HL-60/S4 treated with retinoic acid at 250 ng/mL for 4 days and 3 days (cell line): ENCODE measurements at regions not wholly inside any gene's neighbourhood (a gene's known extent, or its start where the extent isn't known, plus 50 kb on each side); places are given as distances from the start of the nearest gene placed in this dataset.
"Not testable (repeated sequence)": the region's sequence is repeated elsewhere in the genome, so short reads cannot be mapped to it uniquely, and the experiment has no call there.

Source experiments
- in situ Hi-C: fragments of 300-500 bp; cut with MboI; formaldehyde crosslinking; loops from 2 replicates; pipeline ENCODE4 v1.7.0; 2022; ENCODE audit warnings: low sequenced_read_pairs

DNA sequence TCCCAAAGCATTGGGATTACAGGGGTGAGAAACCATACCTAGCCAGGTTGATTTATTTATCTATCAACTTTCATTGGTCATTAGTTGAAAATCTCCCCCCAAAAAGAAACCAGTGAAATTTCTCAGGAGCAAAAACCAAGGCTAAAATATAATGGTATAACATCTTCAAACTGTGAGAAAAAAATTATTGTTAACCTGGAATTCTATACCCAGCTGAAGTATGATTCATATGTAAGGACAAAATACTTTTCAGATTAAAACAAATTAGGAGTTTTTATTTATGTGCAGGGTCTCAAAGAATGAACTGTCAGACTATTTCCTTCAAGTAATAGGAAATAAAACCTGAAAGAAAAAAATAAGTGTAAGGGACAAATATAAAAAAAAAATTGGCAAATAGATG lies 1053.9 kb downstream of the UQCRFS1 start:
- in situ Hi-C loops = no loop called here

- in situ Hi-C loops = no loop called here
Observed at GRCh38 chr19:28155265-28155664, 1057.7 kb downstream of the UQCRFS1 start.

GRCh38 chr19:28154077-28154476 lies 1058.9 kb downstream of the UQCRFS1 start:
- in situ Hi-C loops = no loop called here

DNA sequence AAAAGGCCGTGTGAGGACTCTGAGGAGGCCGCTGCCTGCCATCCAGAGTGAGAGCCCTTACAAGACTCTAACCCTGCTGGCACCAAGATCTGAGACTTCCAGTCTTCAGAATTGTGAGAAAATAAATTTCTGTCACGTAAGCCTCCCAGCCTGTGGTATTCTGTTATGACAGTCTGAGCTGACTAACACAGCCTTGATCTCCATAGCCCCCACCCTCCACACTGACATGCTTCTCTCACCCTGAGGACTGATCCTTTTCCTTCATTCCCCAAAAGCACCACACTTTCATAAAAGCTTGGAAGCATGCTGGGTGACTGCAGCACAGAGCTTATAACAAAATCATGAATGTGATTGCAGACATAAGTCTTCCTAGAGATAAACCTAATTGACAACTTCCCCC lies 1059.8 kb downstream of the UQCRFS1 start:
- in situ Hi-C loops = no loop called here

DNA sequence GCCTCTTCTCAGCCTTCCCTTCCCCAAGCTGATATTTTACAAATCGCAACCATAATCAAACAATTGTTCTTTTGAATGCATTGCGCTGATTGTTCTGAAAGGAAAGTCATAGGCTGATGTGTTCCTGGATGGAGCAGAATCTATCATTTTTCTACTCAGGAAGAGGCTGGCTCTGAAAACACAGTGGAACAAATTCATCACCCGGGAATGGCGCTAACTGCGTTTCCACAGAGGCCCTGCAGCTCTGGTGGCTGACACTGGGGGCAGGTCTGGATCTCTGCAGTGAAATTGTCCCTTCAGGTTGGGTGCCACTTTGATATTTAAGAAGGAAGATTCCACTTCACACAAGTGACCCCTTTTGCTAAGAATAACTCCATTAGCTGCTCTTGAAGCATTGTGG lies 1060.8 kb downstream of the UQCRFS1 start:
- in situ Hi-C loops = no loop called here

DNA sequence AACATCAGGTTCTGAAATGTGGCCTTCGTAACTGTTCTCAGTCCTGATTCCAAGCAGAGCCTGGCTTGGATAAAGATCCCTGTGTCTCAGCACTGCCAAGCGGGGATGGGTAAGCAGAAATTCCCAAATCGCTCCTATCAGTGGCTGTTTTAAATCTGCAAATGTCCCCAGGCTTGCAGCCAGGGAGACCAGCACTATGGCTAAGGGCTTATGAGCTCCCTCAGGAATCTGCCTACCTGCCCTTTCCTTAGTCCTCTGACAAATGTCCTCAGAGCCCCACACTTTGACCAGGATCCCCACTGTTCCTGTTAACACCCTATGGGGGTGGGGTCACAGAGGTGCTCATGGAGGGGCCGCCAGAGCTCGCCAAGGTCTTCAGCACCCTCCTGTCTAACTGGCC lies 1062.8 kb downstream of the UQCRFS1 start:
- in situ Hi-C loops = no loop called here

GRCh38 chr19:28148554-28148953 lies 1064.4 kb downstream of the UQCRFS1 start:
- in situ Hi-C loops = no loop called here

DNA sequence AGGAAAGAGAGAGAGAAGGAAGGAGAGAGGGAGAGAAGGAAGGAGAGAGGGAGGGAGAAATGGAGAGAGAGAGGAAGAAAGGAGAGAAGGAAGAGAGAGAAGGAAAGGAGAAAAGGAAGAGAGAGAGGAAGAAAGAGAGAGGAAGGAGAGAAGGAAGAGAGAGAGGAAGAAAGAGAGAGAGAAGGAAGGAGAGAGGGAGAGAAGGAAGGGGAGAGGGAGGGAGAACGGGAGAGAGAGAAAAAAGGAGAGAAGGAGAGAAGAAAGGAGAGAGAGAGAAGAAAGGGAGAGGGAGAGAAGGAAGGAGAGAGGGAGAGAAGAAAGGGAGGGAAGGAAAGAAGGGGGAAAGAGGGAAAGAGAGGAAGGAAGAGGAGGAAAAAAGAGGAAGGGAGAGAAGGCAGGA lies 1070.7 kb downstream of the UQCRFS1 start:
- in situ Hi-C loops = no loop called here

DNA sequence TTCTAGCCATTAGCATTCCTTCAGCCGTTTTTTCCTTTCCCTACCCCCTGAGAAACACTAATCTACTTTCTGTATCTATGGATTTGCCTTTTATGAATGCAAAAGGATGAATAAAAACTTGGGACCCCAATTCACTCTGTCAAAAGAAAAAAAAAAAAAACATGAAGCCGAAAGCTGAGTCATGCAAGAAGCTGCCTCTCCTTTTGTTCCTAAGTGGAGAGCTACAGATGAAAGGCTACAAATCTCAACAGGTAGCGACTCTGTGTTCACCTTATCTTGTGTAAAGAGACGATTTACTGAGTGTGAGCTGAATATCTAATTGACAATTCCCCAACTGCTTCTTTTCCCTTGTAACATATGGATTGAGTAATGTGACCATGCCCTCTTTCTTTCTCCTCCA lies 1072.8 kb downstream of the UQCRFS1 start:
- in situ Hi-C loops = no loop called here

- in situ Hi-C loops = no loop called here
Observed at GRCh38 chr19:28137772-28138171, 1075.2 kb downstream of the UQCRFS1 start.

- in situ Hi-C loops = no loop called here
Observed at GRCh38 chr19:28136796-28137195, 1076.2 kb downstream of the UQCRFS1 start.

GRCh38 chr19:28135825-28136224 lies 1077.1 kb downstream of the UQCRFS1 start:
- in situ Hi-C loops = no loop called here

DNA sequence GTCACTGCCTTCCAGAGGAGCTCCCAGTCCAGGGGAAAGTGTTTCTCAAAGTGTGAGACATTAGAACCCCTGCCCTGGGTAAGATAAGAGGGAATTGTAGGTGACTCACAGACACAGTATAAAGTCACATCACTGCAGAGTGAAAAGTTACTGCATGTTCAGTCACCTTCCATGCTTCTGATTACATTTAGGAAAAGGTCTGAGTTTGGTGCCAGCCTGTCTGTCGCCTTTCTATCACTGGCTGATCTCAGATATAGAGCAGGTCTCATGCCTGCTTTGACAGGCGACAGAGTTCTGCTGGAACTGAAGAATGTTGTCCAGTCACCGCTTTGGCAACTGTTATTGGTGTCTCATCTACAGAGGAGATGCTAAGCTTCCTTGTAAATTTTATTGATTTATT lies 1078.6 kb downstream of the UQCRFS1 start:
- in situ Hi-C loops = no loop called here

DNA sequence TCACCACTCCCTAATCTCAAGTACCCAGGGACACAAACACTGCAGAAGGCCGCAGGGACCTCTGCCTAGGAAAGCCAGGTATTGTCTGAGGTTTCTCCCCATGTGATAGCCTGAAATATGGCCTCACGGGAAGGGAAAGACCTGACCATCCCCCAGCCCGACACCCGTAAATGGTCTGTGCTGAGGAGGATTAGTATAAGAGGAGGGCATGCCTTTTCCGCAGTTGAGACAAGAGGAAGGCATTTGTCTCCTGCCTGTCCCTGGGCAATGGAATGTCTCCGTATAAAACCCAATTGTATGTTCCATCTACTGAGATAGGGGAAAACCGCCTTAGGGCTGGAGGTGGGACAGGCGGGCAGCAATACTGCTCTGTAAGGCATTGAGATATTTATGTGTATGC lies 1082.1 kb downstream of the UQCRFS1 start:
- in situ Hi-C loops = not testable (repeated sequence)

DNA sequence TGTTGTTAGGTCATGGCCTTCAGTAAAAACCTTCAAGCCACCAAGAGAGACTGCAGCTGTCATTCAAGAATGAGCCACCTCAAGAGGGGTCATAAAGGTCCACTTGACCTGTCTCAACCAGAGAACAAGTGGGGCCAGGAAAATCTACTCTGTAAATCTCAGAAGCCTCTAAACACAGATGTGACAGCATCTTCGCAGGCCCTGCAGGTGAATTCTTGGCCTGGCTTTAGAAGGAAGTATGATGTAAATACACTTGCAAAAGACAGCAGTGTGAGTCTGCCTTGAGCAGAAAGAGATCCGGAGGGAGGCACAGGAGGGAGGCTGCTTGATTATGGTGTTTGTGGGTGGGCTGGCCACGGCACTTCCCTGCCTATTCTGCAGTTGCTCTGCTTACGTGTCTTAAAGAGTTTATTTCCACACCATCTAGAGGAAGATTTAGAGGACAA lies 1082.9 kb downstream of the UQCRFS1 start:
- in situ Hi-C loops = no loop called here

DNA sequence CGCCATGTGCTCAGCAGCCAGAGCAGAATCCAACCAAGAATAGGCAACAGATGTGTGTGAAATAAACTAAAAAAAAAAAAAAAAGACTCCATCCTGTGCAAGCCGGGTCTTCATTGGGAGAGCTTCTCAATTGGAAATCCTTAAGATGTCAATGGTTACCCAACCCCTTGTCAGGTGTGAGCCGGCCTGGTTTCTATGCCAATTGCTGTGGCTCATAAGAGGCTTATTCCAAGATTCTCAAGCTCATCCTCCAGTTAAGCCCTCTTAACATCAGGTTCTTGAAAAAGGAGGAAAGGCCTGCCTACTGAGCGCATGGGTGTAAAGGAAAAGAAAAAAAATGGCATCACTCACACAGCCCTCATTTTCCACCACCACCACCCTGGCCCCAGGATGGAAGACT lies 1084.6 kb downstream of the UQCRFS1 start:
- in situ Hi-C loops = no loop called here

- in situ Hi-C loops = no loop called here
Observed at GRCh38 chr19:28126135-28126898, 1086.6 kb downstream of the UQCRFS1 start.

DNA sequence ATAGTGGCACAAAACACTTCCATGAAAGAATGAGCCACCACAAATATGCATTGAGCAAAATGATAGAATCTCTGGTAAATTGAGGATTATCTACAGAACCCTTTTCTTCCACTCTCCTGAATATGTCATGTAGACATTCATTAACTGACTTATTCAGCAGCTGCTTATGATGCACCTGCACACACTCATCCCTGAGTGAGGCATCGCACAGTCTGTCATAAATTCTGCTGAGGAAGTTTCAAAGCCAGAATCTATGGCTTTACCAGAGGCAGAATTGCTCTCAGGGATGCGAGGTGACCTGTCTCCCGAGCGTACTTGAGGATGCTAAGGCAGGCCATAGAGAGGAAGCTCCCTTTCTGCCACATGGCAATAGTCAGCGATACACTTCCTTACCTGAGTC lies 1090.2 kb downstream of the UQCRFS1 start:
- in situ Hi-C loops = no loop called here

GRCh38 chr19:28118235-28118634 lies 1094.7 kb downstream of the UQCRFS1 start:
- in situ Hi-C loops = no loop called here

- in situ Hi-C loops = no loop called here
Observed at GRCh38 chr19:28117143-28117542, 1095.8 kb downstream of the UQCRFS1 start.

GRCh38 chr19:28116379-28116778 lies 1096.6 kb downstream of the UQCRFS1 start:
- in situ Hi-C loops = not testable (repeated sequence)

GRCh38 chr19:28103921-28104320 lies 1109.0 kb downstream of the UQCRFS1 start:
- in situ Hi-C loops = no loop called here

DNA sequence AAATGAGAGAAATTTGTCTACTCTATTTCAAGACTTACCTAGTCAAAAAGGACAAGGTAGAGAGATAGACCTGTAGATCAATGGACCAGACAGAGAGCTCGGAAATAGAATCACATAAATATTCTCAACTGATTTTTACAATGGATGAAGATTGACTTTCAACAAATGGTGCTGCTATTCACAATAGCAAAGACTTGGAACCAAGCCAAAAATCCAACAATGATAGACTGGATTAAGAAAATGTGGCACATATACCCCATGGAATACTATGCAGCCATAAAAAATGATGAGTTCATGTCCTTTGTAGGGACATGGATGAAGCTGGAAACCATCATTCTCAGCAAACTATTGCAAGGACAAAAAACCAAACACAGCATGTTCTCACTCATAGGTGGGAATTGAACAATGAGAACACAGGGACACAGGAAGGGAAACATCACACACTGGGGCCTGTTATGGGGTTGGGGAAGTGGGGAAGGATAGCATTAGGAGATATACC lies 1128.2 kb downstream of the UQCRFS1 start:
- in situ Hi-C loops = not testable (repeated sequence)
